Thymus (tissue), 11 donors: ENCODE measurements at regions not wholly inside any gene's neighbourhood (a gene's known extent, or its start where the extent isn't known, plus 50 kb on each side); places are given as distances from the start of the nearest gene placed in this dataset.
"Not testable (repeated sequence)": the region's sequence is repeated elsewhere in the genome, so short reads cannot be mapped to it uniquely, and the experiment has no call there.

Source experiments
- DNase-seq, 9 donors: peaks; one replicate each; pipeline ENCODE4 v3.0.0-alpha.2; 2013; ENCODE audit warnings: low spot score in 9 of 9, low read depth in 6 of 9, missing footprints in 1 of 9
- H3K27ac ChIP-seq, 2 donors: one replicate each; pipeline ENCODE4 v1.5.1; 2013; ENCODE audit warnings: control low read depth in 1 of 2, low read depth in 1 of 2, low read length in 1 of 2, mild to moderate bottlenecking in 1 of 2, moderate library complexity in 1 of 2
- H3K27me3 ChIP-seq, 2 donors: one replicate each; pipeline ENCODE4 v1.5.1; 2013; ENCODE audit warnings: low read length in 1 of 2; ENCODE audit not compliant: control insufficient read depth in 2 of 2, insufficient read depth in 1 of 2
- H3K36me3 ChIP-seq, 2 donors: one replicate each; pipeline ENCODE4 v1.5.1; 2013; ENCODE audit warnings: low read length in 1 of 2, mild to moderate bottlenecking in 1 of 2, moderate library complexity in 1 of 2; ENCODE audit not compliant: control insufficient read depth in 2 of 2, insufficient read depth in 2 of 2
- H3K4me1 ChIP-seq, 2 donors: one replicate each; pipeline ENCODE4 v1.5.1; 2013; ENCODE audit warnings: low read length in 2 of 2; ENCODE audit not compliant: control insufficient read depth in 2 of 2, insufficient read depth in 2 of 2
- H3K4me3 ChIP-seq, 2 donors: one replicate each; pipeline ENCODE4 v1.5.1; 2013; ENCODE audit warnings: low read length in 2 of 2, control low read depth in 1 of 2, mild to moderate bottlenecking in 1 of 2
- H3K9me3 ChIP-seq, 2 donors: one replicate each; pipeline ENCODE4 v1.5.1; 2013; ENCODE audit warnings: low read length in 1 of 2, mild to moderate bottlenecking in 1 of 2; ENCODE audit not compliant: control insufficient read depth in 2 of 2, insufficient read depth in 1 of 2
- WGBS: extraction: QIAGEN DNeasy Blood & Tissue Kit; methylation state at CpG from one replicate; pipeline ENCODE4 v1.1.7; 2013; 5-methylcytosine and 5-hydroxymethylcytosine counted together
- donor health status: healthy.

GRCh38 chrX:3550871-3551270 is 162.6 kb downstream of the PRKX start:
- WGBS = 44% methylated on average over 4 of the region's 4 CpGs
- DNase-seq = no peak
- Histone ChIP-seq H3K4me1 (no peaks in the 10 kb centered on the region), H3K27ac (no peak overlapping the region), H3K27me3 (no peaks in the 10 kb centered on the region), H3K36me3 (no peaks in the 10 kb centered on the region), H3K4me3 (no peak overlapping the region), H3K9me3 (no peaks in the 10 kb centered on the region)

- H3K27me3 ChIP-seq = no peaks in the 10 kb centered on the region
- no peak overlapping the region for H3K4me3 ChIP-seq
- DNase-seq = no peak
- H3K27ac ChIP-seq = no peak overlapping the region
- no peaks in the 10 kb centered on the region for H3K9me3 ChIP-seq
- WGBS = 94% methylated on average over 8 of the region's 8 CpGs
- H3K4me1 ChIP-seq = no peaks in the 10 kb centered on the region
- H3K36me3 ChIP-seq = no peaks in the 10 kb centered on the region
Observed at GRCh38 chrX:3550160-3550751, 163.2 kb downstream of the PRKX start.

DNA sequence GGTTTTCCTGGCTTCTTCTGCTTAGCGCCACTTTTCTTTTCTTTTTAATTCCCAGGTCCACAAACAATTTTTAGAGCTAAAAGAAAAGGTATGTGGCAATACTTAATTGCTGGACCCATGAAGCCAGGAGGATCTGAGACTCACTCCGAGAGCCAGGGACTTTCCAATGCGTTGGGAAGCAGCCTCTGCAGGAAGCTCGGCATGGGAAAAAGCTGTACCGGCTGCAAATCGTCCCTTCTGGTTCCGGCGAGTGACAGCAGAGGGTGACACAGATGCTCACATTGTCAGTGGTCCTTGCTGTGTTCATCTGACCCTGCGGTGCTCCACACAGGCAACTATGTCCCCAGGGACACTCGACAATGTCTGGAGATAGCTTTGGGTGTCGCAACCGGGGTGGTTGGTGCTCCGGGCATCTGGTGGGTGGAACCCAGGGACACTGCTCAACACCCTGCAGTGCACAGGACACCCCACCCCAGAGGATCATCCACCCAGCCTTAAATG is 164.0 kb downstream of the PRKX start:
- Histone ChIP-seq H3K9me3 (no peaks in the 10 kb centered on the region), H3K27me3 (no peaks in the 10 kb centered on the region), H3K36me3 (no peaks in the 10 kb centered on the region), H3K4me1 (no peaks in the 10 kb centered on the region), H3K4me3 (no peak overlapping the region), H3K27ac (peak overlapping the region in 1 of 2 donors; percentile 24)
- no peak for DNase-seq
- 77% methylated on average over 13 of the region's 13 CpGs for WGBS

GRCh38 chrX:3548765-3549391 is 164.6 kb downstream of the PRKX start:
- no peaks in the 10 kb centered on the region for H3K36me3 ChIP-seq
- H3K9me3 ChIP-seq = no peaks in the 10 kb centered on the region
- H3K4me3 ChIP-seq = no peak overlapping the region
- peak in 1 of 9 donors; percentile 6 for DNase-seq
- 34% methylated on average over 15 of the region's 15 CpGs for WGBS
- H3K27ac ChIP-seq = peak overlapping the region; percentile 4 to 18
- no peaks in the 10 kb centered on the region for H3K4me1 ChIP-seq
- H3K27me3 ChIP-seq = no peaks in the 10 kb centered on the region

GRCh38 chrX:3545901-3546300 is 167.5 kb downstream of the PRKX start:
- no peaks in the 10 kb centered on the region for H3K36me3 ChIP-seq
- 95% methylated on average over 5 of the region's 5 CpGs for WGBS
- H3K27ac ChIP-seq = no peak overlapping the region
- H3K4me3 ChIP-seq = no peak overlapping the region
- no peaks in the 10 kb centered on the region for H3K27me3 ChIP-seq
- H3K4me1 ChIP-seq = no peaks in the 10 kb centered on the region
- no peak for DNase-seq
- no peaks in the 10 kb centered on the region for H3K9me3 ChIP-seq

DNA sequence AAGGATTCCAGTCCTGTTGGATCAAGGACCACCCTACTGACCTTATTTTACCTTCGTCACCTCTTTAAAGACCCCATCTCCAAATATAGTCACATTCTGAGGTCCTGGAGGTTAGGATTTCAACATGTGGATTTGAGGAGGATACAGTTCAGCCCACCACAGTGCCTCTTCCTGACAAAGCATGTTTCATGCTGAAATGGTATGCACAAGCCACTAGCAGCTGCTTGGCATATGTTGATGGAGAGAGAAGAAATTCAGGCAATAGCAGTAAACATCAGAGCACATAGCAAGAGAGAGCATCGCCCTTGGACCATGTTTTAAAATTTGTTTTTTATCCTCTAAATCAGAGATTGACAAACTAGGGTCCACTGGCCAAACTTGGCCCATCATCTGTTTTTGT is 172.1 kb downstream of the PRKX start:
- Histone ChIP-seq H3K36me3 (no peaks in the 10 kb centered on the region), H3K27ac (no peak overlapping the region), H3K4me1 (no peaks in the 10 kb centered on the region), H3K9me3 (no peaks in the 10 kb centered on the region), H3K27me3 (no peaks in the 10 kb centered on the region), H3K4me3 (no peak overlapping the region)
- DNase-seq = no peak
- 97% methylated on average over 2 of the region's 2 CpGs for WGBS

DNA sequence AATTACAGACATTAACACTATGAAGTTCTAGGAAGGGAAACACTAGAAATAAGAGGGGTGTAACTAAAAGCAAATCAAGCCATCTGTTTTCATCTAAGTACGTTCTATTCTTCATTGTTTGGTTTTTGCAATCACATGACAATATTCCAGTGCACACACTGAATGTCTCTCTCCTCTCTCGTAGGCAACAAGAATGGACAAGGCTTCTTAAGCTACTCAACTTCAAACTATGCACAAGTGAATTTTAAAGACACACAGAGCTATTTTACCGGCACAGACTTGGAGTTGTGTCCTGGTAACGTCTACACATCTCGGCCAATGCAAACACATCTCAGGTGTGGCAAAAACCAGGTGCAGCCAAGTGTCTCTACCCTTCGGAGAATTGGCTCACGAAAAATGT is 173.3 kb downstream of the PRKX start:
- 91% methylated on average over 7 of the region's 7 CpGs for WGBS

DNA sequence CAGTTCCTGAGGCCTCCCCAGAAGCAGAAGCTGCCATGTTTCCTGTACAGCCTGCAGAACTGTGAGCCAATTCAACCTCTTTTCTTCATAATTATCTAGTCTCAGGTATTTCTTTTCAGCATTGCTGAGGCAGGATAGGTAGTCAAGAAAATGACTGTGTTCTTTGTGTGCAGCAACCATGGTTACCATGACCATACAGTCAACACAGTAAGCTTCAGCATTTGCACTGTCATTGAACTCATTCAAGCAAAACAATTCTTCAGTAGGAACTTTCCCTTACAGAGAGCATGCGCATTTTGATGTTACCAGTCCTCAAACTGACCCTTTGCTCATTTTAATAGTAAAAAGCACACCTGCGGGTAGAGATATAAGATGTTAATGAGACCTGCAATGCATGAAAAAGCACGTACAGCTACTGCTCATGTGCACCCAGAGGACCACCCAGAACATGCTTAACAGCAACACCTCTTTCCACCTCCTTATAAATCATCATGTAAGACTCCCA is 180.8 kb downstream of the PRKX start:
- no peak overlapping the region for H3K4me3 ChIP-seq
- H3K4me1 ChIP-seq = no peaks in the 10 kb centered on the region
- H3K27me3 ChIP-seq = no peaks in the 10 kb centered on the region
- H3K36me3 ChIP-seq = no peaks in the 10 kb centered on the region
- no peak for DNase-seq
- H3K9me3 ChIP-seq = no peaks in the 10 kb centered on the region
- WGBS = 89% methylated on average over 3 of the region's 3 CpGs
- H3K27ac ChIP-seq = no peak overlapping the region

More for the DNA sequence above, 173.3 kb downstream of the PRKX start:
- DNase-seq = no peak
- H3K27me3 ChIP-seq = no peaks in the 10 kb centered on the region
- H3K27ac ChIP-seq = no peak overlapping the region
- H3K36me3 ChIP-seq = no peaks in the 10 kb centered on the region
- no peaks in the 10 kb centered on the region for H3K9me3 ChIP-seq
- H3K4me1 ChIP-seq = no peaks in the 10 kb centered on the region
- no peak overlapping the region for H3K4me3 ChIP-seq

DNA sequence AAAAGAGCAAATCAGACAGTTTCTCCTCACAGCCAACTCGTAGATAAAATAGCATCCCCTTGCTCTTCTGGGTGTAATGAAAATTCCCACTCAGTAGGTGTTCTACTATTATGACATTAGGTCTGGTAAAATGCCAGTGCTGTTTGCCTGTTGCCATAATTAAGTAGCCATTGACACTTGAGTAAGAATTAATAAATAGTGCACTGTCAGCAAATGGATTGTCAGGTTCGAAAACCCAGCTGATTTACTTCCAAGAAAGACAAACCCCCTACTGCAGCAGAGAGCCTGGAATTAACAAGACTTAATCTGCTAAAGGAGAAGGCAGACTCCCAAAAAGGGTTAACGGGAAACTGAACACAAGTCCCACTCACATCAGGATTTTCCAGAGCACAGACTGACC is 182.0 kb downstream of the PRKX start:
- not testable (repeated sequence) for H3K36me3 ChIP-seq, H3K4me3 ChIP-seq, H3K27me3 ChIP-seq, H3K9me3 ChIP-seq, H3K27ac ChIP-seq, DNase-seq, H3K4me1 ChIP-seq
- WGBS = 87% methylated on average over 3 of the region's 3 CpGs
